ENCODE measurements at regions not wholly inside any gene's neighbourhood (a gene's known extent, or its start where the extent isn't known, plus 50 kb on each side); places are given as distances from the start of the nearest gene placed in this dataset.
"Not testable (repeated sequence)": the region's sequence is repeated elsewhere in the genome, so short reads cannot be mapped to it uniquely, and the experiment has no call there.

- DNase-seq = no peak
Observed at GRCh38 chr5:174570662-174571061, 153.7 kb upstream of the MSX2 start.

GRCh38 chr5:174571662-174572397, 152.6 kb upstream of the MSX2 start:
- no peak for DNase-seq

- DNase-seq = no peak
Observed at GRCh38 chr5:174572591-174572990, 151.8 kb upstream of the MSX2 start.

GRCh38 chr5:174573221-174573994, 151.0 kb upstream of the MSX2 start:
- DNase-seq = no peak

DNA sequence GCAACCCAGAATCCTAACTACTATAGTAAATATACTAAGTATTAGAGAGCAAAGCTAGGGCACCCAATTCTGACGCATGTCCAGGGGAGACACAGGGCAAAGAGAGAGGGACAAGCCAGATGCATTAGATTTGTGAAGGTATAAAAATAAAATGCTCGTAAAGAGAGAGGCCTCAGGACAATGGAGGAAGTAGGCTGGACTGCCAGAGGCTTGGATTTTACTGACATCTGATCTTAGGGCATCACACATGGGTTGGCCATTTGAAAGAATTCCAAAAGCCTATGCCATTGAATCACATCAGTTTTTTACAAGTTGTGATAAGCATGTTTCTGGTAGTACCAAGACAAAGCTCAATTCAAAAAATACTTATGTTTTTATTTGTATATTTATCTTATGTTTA, 149.3 kb upstream of the MSX2 start:
- DNase-seq = no peak

DNA sequence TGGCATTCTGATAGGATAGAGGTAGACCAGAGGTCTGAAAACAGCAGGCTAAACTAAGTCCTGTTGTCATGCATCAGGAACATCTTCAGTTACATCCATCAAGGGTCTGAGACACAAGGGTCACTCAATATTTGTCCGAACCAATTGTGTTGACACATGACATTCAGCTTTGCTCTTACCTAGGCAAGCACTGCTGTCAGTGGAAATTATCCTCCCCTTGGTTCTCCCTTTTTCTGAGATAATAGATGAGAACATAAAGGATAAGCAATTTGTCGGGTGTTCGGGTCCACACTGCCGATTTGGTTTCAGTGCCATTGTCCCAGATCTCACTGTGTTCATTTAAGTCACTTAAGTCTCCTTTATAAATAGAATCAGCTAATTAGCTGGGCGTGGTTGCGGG, 148.3 kb upstream of the MSX2 start:
- no peak for DNase-seq

DNA sequence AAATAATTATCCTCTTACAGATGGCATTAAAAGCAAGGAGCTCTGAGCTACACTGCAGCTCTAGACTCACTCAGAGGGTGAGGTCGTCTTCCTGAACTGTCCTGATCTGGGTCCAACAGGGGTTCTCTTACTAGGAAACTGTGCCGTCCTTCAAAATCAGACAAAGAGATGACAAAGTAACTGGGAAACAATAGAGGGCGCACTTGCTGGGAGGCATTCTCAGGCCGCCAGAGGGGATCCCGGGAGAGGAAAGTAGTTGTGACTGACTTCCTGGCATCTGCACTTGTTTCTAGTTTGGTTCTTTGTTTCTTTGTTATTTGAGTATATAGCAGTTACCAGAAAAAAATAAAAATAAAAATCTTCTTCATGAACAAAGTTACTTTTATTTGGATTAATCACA, 142.9 kb upstream of the MSX2 start:
- no peak for DNase-seq

DNA sequence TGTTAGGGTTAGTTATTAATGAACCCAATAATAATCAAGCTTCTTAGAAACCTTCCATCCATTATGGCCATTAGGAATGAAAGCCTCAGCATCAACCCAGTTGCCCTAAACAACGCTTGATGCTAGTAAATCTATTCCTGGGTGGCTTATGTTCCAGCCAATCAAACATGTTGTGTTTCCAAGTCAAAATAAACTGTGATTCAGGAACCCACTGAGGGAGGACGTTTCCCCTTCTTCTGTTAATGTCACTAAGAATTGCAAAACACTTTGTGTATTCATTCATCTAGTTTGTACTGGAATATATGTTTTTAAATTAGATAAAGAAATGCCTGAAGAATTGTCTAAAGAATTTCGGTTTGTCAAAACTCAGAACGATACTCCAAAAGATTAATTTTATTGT, 142.5 kb upstream of the MSX2 start:
- DNase-seq = no peak

- no peak for DNase-seq
Observed at GRCh38 chr5:174583071-174583470, 141.3 kb upstream of the MSX2 start.

DNA sequence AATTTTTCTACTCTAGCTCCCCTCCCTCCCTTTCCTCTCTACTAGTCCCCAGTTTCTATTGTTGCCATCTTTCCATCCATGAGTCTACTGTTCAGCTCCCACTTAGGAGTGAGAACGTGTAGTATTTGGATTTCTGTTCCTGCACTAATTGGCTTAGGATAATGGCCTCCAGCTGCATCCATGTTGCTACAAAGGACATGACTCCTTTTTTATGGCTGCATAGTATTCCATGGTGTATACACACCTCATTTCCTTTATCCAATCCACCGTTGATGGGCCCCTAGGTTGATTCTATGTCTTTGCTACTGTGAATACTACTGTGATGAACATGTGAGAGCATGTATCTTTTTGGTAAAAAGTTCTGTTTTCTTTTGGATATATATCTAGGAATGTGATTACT, 138.9 kb upstream of the MSX2 start:
- no peak for DNase-seq

DNA sequence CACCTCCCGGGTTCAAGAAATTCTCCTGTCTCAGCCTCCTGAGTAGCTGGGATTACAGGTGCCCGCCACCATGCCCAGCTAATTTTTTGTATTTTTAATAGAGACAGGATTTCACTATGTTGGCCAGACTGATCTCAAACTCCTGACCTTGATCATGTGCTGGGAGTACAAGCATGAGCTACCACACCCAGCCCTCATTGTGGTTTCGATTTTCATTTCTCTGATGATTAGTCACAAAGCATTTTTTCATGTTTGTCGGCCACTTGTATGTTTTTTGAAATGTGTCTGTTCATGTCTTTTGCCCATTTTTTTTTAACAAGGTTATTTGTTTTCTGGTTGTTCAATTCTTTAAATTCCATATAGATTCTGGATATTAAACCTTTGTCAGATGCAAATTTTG, 138.2 kb upstream of the MSX2 start:
- not testable (repeated sequence) for DNase-seq

DNA sequence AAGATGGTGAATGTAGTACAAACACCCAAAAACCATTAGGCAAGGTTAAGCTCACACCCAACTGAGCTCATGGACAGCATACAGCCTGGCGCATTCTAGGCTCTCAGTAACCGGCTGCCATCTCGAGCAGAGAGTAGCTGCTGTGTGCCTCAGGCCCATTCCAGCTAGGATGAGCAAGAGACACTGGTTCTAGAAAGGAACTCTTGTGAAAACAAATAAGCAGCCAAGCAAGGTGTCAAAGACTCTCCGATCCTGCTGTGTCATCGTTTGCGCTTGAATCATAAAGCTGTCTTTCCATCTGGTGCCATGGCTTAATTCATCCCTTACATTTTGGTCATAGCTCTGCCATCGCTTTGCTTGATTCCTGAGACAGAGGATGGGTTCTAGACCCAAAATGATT, 135.4 kb upstream of the MSX2 start:
- DNase-seq = no peak

DNA sequence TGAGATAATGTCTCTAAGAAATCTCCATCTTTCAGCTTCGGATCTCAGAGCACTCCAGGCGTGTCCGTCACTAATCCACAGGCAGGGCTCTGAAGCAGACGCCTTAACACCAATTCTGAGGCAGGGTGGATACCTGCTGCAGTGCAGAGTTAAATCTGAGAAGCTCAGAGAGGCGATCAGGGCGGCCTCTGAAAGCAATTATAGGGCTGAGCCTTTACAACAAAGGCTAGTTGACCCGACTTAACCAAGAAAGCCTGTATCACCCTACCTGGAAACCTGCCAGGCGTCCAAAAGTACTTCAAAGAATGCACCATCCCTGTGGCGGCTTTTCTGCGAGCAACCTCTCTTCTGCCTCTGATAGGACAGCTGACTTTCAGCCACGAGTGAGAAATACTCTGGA, 134.8 kb upstream of the MSX2 start:
- no peak for DNase-seq

GRCh38 chr5:174590820-174591219, 133.6 kb upstream of the MSX2 start:
- no peak for DNase-seq

GRCh38 chr5:174596429-174596828, 128.0 kb upstream of the MSX2 start:
- DNase-seq = no peak

DNA sequence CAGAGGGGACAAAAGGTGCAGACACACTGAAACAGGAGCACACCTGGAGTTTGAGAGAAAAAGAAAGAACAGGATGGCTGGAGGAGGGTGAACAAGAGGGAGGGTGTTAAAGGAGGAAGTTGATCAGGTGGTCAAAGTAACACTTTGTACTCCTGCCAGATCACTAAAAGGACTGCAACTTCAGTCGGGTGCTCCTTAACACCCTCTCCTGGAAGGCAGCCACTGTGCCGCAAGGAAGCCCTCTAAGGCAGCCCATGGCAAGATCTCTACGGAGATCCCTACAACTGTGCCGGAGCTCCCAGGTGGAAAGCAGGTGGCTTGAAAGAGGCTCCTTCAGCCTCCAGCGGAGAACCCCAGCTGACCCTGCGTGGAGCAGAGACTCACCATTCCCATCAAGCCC, 124.4 kb upstream of the MSX2 start:
- no peak for DNase-seq

GRCh38 chr5:174601946-174602345, 122.4 kb upstream of the MSX2 start:
- no peak for DNase-seq

- no peak for DNase-seq
Observed at GRCh38 chr5:174606153-174606552, 118.2 kb upstream of the MSX2 start.

- DNase-seq = no peak
Observed at GRCh38 chr5:174606646-174607045, 117.7 kb upstream of the MSX2 start.

- no peak for DNase-seq
Observed at GRCh38 chr5:174607205-174607604, 117.2 kb upstream of the MSX2 start.

DNA sequence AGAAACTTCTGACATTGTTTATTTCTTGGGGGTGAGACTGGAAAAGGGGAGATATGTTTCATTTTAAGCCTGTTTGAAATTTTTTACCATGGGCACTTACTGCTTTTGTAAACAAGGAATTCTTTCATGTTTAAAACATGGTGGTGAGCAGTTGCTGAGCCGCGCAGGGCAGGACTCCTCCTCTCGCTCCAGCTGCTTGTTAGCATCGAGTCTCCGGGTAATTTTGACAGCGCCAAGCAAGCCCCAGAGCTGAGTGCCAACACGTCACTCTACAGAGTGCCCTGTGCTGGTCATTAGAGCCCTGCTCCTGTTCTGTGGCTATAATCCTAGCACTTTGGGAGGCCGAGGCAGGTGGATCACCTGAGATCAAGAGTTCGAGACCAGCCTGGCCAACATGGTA, 116.5 kb upstream of the MSX2 start:
- no peak for DNase-seq

- no peak for DNase-seq
Observed at GRCh38 chr5:174608631-174609097, 115.7 kb upstream of the MSX2 start.

GRCh38 chr5:174609116-174609515, 115.3 kb upstream of the MSX2 start:
- no peak for DNase-seq

DNA sequence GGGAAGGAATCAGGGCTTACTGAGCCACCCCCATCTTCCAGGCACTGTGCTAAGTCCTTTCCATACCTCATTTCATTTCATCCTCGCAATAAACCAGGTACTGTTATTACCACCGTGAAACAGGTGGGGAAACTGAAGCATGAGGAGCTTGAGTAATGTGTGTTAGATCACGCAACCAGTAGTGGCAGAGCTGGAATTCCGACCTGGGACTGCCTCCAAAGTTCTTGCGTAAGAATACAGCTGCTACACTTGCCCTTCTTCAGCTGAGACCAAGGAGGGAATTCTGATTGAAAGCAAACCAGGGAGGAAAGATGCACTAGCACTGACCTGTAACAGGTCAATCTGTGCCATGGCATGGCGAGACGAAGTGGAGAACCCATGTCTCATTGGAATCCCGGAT, 113.4 kb upstream of the MSX2 start:
- DNase-seq = no peak

- no peak for DNase-seq
Observed at GRCh38 chr5:174612686-174613085, 111.7 kb upstream of the MSX2 start.

Data from NCI-H1436 treated with DMSO at 0.1 percent for 48 hours (cell line).